Cardiac muscle cell (in vitro differentiated cells and primary cell): ENCODE measurements at regions not wholly inside any gene's neighbourhood (a gene's known extent, or its start where the extent isn't known, plus 50 kb on each side); places are given as distances from the start of the nearest gene placed in this dataset.

Experiments used
- DNase-seq, 2 donors: peaks; one replicate each; pipeline versions ENCODE4 v3.0.0 to v3.0.0-alpha.2; 2010 to 2017; ENCODE audit warnings: low read depth in 1 of 2, low spot score in 1 of 2
- H3K27ac ChIP-seq: fragments of 200-600 bp; sonication (generic); 2 replicates; pipeline ENCODE4 v1.5.1; 2016
- H3K27me3 ChIP-seq: fragments of 200-600 bp; sonication (generic); 2 replicates; pipeline ENCODE4 v1.6.0; 2016; ENCODE audit warnings: control low read depth
- H3K36me3 ChIP-seq: fragments of 200-600 bp; sonication (generic); 2 replicates; pipeline ENCODE4 v1.5.1; 2016; ENCODE audit warnings: control low read depth
- H3K4me1 ChIP-seq: fragments of 200-600 bp; sonication (generic); 2 replicates; pipeline ENCODE4 v1.8.1; 2017; ENCODE audit warnings: low read depth, mild to moderate bottlenecking, mixed run types
- H3K4me3 ChIP-seq: fragments of 200-600 bp; sonication (generic); 2 replicates; pipeline ENCODE4 v1.5.1; 2016; ENCODE audit warnings: mild to moderate bottlenecking
- H3K9me3 ChIP-seq: fragments of 200-600 bp; sonication (generic); 2 replicates; pipeline ENCODE4 v1.5.1; 2017; ENCODE audit warnings: low read depth, mild to moderate bottlenecking, control low read depth
- TF ChIP-seq, protein P1 (sequence below): IDR thresholded peaks from 2 replicates; pipeline ENCODE4 v1.5.1; 2012; ENCODE audit warnings: low read depth, mild to moderate bottlenecking, low read length

DNA sequence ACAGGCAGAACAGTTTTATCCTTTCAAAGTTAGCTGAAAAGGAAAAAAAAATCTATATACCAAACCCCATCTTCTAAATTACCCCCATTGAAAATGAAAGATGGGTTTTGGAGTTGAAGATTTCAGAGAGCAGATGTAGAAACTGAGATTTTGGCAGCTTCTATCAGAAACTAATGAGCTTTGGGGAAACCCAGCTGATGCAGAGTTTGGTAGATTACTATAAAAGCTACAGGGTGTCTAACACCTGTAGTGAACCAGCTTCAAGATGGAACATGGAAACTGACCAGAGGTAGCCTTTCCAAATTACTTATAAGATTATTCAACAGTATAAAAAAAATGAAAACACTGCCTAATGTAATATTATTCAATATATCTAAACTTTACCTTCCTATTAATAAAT is 583.1 kb downstream of the XIRP2 start:
- H3K27ac ChIP-seq = no peak overlapping the region
- H3K4me3 ChIP-seq = no peak overlapping the region
- no peaks in the 10 kb centered on the region for H3K36me3 ChIP-seq
- H3K9me3 ChIP-seq = no peaks in the 10 kb centered on the region
- no peak for DNase-seq
- H3K27me3 ChIP-seq = no peaks in the 10 kb centered on the region
- TF ChIP-seq, protein P1, sequence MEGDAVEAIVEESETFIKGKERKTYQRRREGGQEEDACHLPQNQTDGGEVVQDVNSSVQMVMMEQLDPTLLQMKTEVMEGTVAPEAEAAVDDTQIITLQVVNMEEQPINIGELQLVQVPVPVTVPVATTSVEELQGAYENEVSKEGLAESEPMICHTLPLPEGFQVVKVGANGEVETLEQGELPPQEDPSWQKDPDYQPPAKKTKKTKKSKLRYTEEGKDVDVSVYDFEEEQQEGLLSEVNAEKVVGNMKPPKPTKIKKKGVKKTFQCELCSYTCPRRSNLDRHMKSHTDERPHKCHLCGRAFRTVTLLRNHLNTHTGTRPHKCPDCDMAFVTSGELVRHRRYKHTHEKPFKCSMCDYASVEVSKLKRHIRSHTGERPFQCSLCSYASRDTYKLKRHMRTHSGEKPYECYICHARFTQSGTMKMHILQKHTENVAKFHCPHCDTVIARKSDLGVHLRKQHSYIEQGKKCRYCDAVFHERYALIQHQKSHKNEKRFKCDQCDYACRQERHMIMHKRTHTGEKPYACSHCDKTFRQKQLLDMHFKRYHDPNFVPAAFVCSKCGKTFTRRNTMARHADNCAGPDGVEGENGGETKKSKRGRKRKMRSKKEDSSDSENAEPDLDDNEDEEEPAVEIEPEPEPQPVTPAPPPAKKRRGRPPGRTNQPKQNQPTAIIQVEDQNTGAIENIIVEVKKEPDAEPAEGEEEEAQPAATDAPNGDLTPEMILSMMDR = no peak
- peaks cover 9% of the 10 kb centered on the region for H3K4me1 ChIP-seq

DNA sequence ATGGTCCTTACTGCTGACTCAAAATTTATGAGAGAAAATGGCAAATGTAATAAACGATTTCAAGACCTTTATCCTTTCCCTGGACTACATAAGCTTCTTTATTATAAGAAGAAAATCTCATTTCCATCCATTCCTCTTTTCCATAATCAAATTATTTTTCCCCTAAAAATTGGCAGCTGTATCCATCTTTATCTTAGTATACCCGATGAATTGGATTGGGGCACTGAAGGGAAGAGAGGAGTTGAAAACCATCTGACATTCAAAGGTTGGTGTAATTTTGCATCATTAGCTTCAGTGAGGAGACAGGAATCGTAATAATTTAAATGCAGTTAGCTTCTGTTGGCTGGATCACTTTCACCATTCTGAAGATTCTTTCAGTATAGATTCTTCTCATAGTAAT is 574.1 kb downstream of the XIRP2 start:
- Histone ChIP-seq H3K27me3 (no peaks in the 10 kb centered on the region), H3K4me3 (no peak overlapping the region), H3K4me1 (no peaks in the 10 kb centered on the region), H3K9me3 (no peaks in the 10 kb centered on the region), H3K36me3 (no peaks in the 10 kb centered on the region), H3K27ac (no peak overlapping the region)
- TF ChIP-seq, protein P1 = no peak
- no peak for DNase-seq

DNA sequence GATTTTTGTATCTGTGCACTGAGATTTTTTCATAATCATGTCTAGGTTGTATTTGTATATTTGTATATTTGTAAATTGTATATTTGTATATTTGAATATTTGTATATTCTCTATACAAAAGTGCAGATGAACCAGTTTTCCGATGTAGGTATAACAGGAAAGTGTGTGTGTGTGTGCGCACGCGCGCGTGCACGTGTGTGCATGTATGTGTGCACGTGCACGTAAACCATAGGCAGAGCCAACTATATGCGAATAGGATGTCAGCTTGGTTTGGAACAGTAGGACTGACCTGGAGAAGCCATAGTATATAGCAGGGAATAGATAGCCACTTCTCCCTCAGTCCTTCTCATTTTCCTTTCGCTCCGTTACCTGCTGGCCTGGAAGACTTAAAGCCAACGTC is 565.8 kb downstream of the XIRP2 start:
- no peaks in the 10 kb centered on the region for H3K27me3 ChIP-seq
- TF ChIP-seq, protein P1 = no peak

DNA sequence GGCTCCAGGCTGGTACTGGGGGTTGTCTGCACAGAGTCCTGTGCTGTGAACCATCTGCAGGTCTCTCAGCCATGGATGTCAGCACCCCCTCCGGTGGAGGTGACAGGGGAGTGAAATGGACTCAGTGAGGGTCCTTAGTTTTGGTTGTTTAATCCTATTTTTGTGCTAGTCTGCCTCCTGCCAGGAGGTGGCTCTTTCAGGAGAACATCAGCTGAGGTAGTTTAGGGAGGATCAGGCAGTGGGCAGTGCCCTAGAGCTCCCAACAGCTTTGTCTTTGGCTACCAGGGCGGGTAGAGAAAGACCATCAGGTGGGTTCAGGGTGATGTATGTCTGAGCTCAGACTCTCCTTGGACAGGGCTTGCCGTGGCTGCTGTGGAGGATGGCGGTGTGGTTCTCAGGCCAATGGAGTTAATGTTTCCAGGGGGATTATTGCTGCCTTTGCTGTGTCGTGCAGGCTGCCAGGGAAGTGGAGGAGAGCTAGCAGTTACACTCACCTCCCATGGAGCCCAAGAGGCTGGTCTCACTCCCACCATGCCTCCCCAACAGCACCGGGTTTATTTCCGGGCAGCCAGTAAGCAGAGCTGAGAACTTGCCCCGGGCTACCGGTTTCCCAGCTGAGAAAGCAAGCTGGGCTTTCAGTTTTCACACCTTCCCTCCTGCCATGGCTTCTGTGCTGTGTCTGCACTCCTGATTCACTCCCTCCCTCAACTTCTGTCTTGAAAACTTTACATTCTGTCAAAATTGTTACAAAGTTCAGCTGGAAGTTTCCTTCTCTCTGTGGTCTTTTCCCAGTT is 563.4 kb downstream of the XIRP2 start:
- TF ChIP-seq, protein P1 = no peak
- no peak overlapping the region for H3K4me3 ChIP-seq
- no peaks in the 10 kb centered on the region for H3K27me3 ChIP-seq
- no peak for DNase-seq
- H3K9me3 ChIP-seq = no peaks in the 10 kb centered on the region
- no peak overlapping the region for H3K27ac ChIP-seq
- no peaks in the 10 kb centered on the region for H3K36me3 ChIP-seq
- no peaks in the 10 kb centered on the region for H3K4me1 ChIP-seq

More for the DNA sequence above, 565.8 kb downstream of the XIRP2 start:
- Histone ChIP-seq H3K4me3 (no peak overlapping the region), H3K9me3 (no peaks in the 10 kb centered on the region), H3K4me1 (no peaks in the 10 kb centered on the region), H3K27ac (no peak overlapping the region), H3K36me3 (no peaks in the 10 kb centered on the region)
- no peak for DNase-seq

DNA sequence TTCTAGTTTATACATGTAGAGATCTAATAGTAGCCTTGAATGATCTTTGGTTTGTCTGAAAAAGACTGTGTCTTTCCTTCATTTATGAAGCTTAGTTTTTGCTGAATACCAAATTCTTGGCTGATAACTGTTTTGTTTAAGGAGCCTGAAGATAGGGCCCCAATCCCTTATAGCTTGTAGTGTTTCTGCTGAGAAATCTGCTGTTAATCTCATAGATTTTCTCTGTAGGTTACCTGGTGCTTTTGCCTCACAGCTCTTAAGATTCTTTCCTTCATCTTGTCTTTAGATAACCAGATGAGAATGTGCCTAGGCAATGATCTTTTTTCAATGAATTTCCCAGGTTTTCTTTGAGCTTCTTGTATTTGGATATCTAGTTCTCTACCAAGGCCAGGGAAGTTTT is 562.1 kb downstream of the XIRP2 start:
- H3K36me3 ChIP-seq = no peaks in the 10 kb centered on the region
- H3K27me3 ChIP-seq = no peaks in the 10 kb centered on the region
- no peaks in the 10 kb centered on the region for H3K9me3 ChIP-seq
- TF ChIP-seq, protein P1 = no peak
- H3K4me1 ChIP-seq = no peaks in the 10 kb centered on the region
- DNase-seq = no peak
- H3K27ac ChIP-seq = no peak overlapping the region
- no peak overlapping the region for H3K4me3 ChIP-seq
